ENCODE measurements at regions not wholly inside any gene's neighbourhood (a gene's known extent, or its start where the extent isn't known, plus 50 kb on each side); places are given as distances from the start of the nearest gene placed in this dataset.
A peak's percentile ranks its signal among the peaks of the same experiment; 100 is the strongest.

DNA sequence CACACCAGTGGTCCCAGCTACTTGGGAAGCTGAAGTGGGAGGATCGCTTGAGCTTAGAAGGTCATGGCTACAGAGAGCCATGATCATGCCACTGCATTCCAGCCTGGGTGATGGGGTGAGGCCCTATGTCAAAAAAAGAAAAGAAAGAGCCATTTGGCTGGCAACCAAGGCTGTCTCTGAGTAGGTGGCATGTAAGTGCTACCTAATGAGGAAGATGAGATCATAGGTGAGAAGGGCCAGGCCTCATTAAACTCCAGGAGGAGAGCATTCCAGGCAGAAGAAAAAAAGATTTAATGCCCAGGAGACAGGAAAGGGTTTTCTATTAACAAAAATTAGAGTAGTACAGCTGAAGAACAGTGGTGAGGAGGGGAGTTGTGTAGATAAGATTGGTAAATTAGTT, 103.4 kb upstream of the ZNF678 start:
- no peak for DNase-seq (ENCODE audit: low read depth)
- TF ChIP-seq, protein P1, sequence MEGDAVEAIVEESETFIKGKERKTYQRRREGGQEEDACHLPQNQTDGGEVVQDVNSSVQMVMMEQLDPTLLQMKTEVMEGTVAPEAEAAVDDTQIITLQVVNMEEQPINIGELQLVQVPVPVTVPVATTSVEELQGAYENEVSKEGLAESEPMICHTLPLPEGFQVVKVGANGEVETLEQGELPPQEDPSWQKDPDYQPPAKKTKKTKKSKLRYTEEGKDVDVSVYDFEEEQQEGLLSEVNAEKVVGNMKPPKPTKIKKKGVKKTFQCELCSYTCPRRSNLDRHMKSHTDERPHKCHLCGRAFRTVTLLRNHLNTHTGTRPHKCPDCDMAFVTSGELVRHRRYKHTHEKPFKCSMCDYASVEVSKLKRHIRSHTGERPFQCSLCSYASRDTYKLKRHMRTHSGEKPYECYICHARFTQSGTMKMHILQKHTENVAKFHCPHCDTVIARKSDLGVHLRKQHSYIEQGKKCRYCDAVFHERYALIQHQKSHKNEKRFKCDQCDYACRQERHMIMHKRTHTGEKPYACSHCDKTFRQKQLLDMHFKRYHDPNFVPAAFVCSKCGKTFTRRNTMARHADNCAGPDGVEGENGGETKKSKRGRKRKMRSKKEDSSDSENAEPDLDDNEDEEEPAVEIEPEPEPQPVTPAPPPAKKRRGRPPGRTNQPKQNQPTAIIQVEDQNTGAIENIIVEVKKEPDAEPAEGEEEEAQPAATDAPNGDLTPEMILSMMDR (conservative IDR thresholded peaks at IDR 0.05; ENCODE audit: low read depth, low read length), result no peak
- no peak overlapping the region for H3K4me3 ChIP-seq (ENCODE audit: low read depth, low read length)

DNA sequence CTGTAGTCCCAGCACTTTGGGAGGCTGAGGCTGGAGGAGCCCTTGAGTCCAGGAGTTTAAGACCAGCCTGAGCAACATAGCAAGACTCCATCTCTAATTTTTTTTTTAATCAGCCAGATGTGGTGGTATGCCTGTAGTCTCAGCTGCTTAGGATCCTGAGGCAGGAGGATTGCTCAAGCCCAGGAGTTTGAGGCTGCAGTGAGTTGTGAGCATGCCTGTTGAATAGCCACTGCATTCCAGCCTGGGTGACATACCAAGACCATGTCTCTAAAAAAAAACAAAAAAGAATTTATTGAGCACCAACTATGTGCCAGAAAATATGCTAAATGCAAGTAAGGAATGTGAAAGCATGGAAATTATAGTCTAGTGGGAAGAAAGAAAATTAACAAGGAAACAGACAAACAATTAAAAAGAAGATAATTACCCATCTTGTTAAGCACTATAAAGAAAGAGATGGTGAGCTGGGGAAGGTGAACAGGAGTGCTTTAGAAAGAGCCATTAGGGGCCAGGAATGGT, 104.0 kb upstream of the ZNF678 start:
- TF ChIP-seq, protein P1 (conservative IDR thresholded peaks at IDR 0.05; ENCODE audit: low read depth, low read length), result no peak
- peak; percentile 53 for DNase-seq (ENCODE audit: low read depth)
- no peak overlapping the region for H3K4me3 ChIP-seq (ENCODE audit: low read depth, low read length)

DNA sequence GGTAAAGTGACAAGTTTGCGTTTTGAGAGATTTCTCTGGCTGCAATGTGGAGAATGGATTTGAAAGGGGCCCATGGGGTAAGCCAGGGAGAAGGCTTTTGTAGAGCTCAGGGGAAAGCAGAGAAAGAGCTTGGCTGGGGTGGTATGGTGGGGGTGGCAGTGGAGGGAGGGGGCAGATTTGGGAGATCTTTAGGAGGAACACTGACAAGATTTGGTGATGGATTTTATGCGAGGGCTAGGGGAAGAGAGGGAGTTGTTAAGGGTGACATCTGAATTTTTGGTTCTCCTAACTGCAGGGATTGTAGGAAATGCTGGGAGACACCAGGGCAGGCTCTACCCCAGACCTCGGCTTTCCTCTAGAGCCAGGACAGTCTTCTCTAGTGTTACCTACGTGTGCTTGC, 108.7 kb upstream of the ZNF678 start:
- no peak for DNase-seq (ENCODE audit: low read depth)
- TF ChIP-seq, protein P1 (conservative IDR thresholded peaks at IDR 0.05; ENCODE audit: low read depth, low read length), result no peak
- H3K4me3 ChIP-seq (ENCODE audit: low read depth, low read length), result no peak overlapping the region

DNA sequence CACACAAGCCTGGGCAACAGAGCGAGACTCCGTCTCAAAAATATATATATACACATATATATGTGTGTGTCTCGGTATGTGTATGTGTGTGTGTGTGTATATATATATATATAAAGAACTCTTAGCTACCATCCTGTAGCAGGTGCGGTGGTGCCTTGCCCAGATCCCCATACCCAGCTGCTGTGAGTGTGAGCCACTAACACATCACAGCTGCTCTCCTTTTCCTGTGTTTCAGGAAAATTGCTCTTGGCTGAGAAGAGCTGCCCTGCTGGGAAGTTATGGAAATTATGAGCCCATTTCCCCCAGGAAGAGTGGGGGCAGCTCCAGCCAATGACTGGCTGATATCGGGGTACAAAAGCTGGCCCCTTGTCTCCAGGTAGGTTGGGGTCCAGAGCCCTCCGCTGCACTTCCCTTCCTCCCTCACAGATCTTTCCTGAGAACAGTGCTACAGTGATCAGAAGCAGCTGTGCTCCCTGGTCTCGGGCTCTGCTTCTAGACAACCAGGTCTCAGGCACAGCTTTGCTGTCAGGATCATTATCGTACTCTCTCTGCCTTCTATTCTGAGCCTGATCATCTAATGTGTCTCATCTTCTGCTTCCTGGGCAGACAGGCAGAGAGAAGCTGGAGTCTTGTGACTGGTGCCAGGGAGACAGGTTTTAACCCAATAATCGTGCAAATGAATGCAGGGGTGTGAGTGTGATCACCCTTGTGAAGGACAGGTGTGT, 109.6 kb upstream of the ZNF678 start:
- H3K4me3 ChIP-seq (ENCODE audit: low read depth, low read length), result no peak overlapping the region
- DNase-seq (ENCODE audit: low read depth), result no peak
- TF ChIP-seq, protein P1 (conservative IDR thresholded peaks at IDR 0.05; ENCODE audit: low read depth, low read length), result no peak

DNA sequence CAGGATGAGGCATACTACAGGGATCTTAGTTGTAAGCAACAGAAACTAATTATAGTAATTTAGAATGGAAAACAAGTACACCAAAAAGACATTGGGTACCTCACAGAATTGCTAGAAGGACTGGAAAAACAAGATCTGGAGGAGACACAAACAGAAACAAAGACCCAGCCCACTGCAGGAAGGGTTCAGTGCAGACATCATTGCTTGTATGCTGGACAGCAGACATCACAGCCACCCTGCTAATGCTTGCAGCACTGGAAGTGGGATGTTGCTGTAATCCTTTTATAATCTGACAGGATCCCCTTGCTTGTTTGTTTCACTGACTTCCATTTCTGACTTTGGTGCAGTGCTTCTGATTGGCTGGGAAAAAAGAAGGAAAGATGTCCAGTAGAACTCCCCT, 111.4 kb upstream of the ZNF678 start:
- H3K4me3 ChIP-seq (ENCODE audit: low read depth, low read length), result no peak overlapping the region
- DNase-seq (ENCODE audit: low read depth), result no peak
- TF ChIP-seq, protein P1 (conservative IDR thresholded peaks at IDR 0.05; ENCODE audit: low read depth, low read length), result no peak

DNA sequence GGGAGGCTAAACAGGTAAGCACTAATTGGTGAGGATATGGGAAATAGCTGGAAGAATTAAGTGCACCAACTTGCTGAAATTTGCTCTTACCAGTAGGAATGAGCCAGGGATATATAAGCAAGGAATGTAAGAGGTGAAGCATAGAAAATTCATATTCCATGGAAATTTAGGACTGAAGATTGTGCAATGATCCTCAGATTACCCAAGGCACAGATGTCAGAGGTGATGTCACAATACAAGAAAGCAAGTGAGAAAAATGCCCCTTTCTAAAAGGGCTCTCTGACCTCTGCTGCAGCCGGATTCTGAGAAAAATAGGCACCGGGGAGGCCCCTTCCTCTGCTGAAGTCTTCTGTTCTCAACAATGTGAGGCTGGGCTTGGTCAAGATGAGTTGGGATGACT, 112.3 kb upstream of the ZNF678 start:
- TF ChIP-seq, protein P1 (conservative IDR thresholded peaks at IDR 0.05; ENCODE audit: low read depth, low read length), result no peak
- H3K4me3 ChIP-seq (ENCODE audit: low read depth, low read length), result no peak overlapping the region
- DNase-seq (ENCODE audit: low read depth), result no peak

DNA sequence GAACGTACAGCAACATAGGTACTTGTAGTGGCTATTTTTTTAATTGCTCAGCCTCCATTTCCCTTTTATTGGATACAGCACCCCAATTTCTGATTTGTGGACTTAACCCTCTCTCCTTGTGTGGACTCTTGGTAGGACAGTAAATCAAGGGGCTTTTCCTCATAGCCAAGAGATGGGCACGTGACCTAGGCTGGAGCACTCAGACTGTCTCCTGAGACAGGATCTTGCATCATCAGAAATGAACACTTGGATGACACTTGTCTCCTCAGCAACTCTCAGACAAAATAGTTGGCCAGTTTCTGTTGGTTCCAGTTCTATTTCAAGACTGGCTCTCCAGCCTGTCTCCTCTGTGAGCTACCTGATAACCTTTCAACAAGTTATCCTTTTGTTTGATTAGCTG, 112.9 kb upstream of the ZNF678 start:
- DNase-seq (ENCODE audit: low read depth), result no peak
- H3K4me3 ChIP-seq (ENCODE audit: low read depth, low read length), result no peak overlapping the region

More for the DNA sequence above, 112.9 kb upstream of the ZNF678 start:
- TF ChIP-seq, protein P1 (conservative IDR thresholded peaks at IDR 0.05; ENCODE audit: low read depth, low read length), result no peak
